Osteocyte (in vitro differentiated cells): ENCODE measurements at regions not wholly inside any gene's neighbourhood (a gene's known extent, or its start where the extent isn't known, plus 50 kb on each side); places are given as distances from the start of the nearest gene placed in this dataset.
"Not testable (repeated sequence)": the region's sequence is repeated elsewhere in the genome, so short reads cannot be mapped to it uniquely, and the experiment has no call there.

Experiments used
- DNase-seq: peaks from one replicate; pipeline ENCODE4 v3.0.0; 2021; ENCODE audit warnings: mixed read lengths; ENCODE audit not compliant: unreplicated experiment; ENCODE audit errors: extremely low spot score
- H3K27ac Mint-ChIP-seq: one replicate; pipeline ENCODE4 v1.8.0; 2021; ENCODE audit warnings: mild to moderate bottlenecking, mixed read lengths; ENCODE audit not compliant: unreplicated experiment
- H3K27me3 Mint-ChIP-seq: one replicate; pipeline ENCODE4 v1.8.0; 2021; ENCODE audit warnings: mixed read lengths; ENCODE audit not compliant: unreplicated experiment
- H3K36me3 Mint-ChIP-seq: one replicate; pipeline ENCODE4 v1.8.0; 2021; ENCODE audit warnings: mixed read lengths; ENCODE audit not compliant: unreplicated experiment
- H3K4me1 Mint-ChIP-seq: one replicate; pipeline ENCODE4 v1.8.0; 2021; ENCODE audit warnings: mixed read lengths; ENCODE audit not compliant: unreplicated experiment
- H3K4me3 Mint-ChIP-seq: one replicate; pipeline ENCODE4 v1.8.0; 2021; ENCODE audit warnings: mild to moderate bottlenecking, moderate library complexity, mixed read lengths; ENCODE audit not compliant: unreplicated experiment
- H3K9me3 Mint-ChIP-seq: one replicate; pipeline ENCODE4 v1.8.0; 2021; ENCODE audit warnings: mixed read lengths; ENCODE audit not compliant: unreplicated experiment
- TF ChIP-seq, protein P1 (sequence below): fragments of 200-600 bp; sonication (generic); IDR thresholded peaks from 2 replicates; pipeline ENCODE4 v1.5.0; 2021; ENCODE audit warnings: antibody characterized with exemption, mild to moderate bottlenecking, moderate library complexity

DNA sequence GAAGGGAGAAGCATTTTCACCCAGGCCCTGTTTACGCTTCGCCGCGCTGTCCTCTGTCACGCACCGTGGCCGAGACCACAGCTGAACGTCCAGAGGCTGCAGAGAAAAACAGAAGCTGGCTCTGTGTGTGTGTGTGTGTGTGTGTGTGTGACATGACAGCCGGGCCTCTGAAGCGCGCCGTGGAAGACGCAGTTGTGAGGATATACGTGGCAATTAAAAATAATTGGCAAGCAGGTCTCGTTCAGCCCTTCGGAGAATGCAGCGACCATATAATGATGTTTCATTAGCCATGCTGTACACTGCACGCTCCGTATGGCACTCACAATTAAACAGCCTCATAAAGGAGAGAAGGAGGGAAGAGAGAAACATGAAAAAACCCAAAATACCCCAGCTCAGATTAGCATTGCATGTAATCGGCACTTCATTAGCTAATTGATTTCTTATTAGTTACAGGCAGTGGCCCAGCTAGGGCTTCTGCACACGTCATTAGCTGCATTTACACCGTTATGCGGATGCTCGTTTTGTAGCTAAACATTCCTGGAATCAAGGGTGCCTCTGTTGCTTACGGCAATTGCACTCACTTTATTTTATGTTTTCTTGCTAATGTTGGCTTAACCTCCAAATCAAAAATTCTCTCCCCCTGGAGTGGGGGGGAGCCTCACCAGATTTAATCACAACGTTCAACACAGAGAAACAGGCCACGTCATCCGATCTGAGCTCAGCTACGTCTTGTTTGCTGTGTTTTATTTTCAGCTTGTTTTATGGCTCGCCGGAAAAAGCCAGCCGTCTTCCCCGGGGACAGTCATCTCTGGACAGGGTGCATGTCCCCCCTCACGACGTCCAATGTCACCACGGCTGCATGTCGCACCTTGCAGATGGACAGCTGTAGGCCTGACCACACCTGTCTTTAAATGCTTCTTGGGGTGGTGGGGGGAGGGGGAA is 74.6 kb upstream of the SHOX start:
- Mint-ChIP-seq H3K27me3 (no peaks in the 10 kb centered on the region), H3K9me3 (peaks cover 4% of the 10 kb centered on the region), H3K27ac (no peak overlapping the region), H3K4me3 (no peak overlapping the region), H3K4me1 (no peaks in the 10 kb centered on the region), H3K36me3 (no peaks in the 10 kb centered on the region)
- peak; percentile 72 for DNase-seq
- TF ChIP-seq, protein P1, sequence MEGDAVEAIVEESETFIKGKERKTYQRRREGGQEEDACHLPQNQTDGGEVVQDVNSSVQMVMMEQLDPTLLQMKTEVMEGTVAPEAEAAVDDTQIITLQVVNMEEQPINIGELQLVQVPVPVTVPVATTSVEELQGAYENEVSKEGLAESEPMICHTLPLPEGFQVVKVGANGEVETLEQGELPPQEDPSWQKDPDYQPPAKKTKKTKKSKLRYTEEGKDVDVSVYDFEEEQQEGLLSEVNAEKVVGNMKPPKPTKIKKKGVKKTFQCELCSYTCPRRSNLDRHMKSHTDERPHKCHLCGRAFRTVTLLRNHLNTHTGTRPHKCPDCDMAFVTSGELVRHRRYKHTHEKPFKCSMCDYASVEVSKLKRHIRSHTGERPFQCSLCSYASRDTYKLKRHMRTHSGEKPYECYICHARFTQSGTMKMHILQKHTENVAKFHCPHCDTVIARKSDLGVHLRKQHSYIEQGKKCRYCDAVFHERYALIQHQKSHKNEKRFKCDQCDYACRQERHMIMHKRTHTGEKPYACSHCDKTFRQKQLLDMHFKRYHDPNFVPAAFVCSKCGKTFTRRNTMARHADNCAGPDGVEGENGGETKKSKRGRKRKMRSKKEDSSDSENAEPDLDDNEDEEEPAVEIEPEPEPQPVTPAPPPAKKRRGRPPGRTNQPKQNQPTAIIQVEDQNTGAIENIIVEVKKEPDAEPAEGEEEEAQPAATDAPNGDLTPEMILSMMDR: no peak

DNA sequence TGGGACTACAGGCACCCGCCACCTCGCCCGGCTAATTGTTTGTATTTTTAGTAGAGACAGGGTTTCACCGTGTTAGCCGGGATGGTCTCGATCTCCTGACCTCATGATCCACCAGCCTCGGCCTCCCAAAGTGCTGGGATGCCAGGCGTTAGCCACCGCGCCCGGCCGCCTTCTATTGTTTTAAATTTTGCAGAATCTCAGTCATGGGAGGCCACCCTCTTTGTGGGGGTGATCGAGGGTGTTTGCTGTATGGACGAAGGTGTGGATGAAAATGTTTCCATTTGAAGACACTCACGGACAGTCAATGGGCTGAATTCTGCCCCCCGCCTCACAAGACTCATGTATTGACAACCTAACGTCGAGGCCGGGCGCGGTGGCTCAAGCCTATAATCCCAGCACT is 73.0 kb upstream of the SHOX start:
- DNase-seq: peak; percentile 69
- not testable (repeated sequence) for H3K27me3 Mint-ChIP-seq, H3K4me1 Mint-ChIP-seq, H3K27ac Mint-ChIP-seq, H3K36me3 Mint-ChIP-seq, H3K4me3 Mint-ChIP-seq
- peaks cover 15% of the 10 kb centered on the region for H3K9me3 Mint-ChIP-seq

DNA sequence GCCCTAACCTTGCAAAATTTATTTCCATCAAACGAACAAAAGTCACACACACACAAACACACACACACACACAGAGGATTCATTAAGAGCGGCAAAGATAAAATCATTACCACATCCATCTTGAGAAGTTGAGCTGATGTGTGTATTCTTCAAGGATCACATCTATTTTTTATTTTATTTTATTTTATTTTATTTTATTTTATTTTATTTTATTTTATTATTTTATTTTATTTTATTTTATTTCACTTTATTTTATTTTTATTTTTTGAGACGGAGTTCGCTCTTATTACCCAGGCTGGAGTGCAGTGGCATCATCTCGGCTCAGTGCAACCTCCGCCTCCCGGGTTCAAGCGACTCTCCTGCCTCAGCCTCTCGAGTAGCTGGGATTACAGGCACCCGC is 71.3 kb upstream of the SHOX start:
- not testable (repeated sequence) for H3K4me1 Mint-ChIP-seq, H3K27me3 Mint-ChIP-seq, H3K4me3 Mint-ChIP-seq, H3K36me3 Mint-ChIP-seq, H3K27ac Mint-ChIP-seq
- peaks cover 17% of the 10 kb centered on the region for H3K9me3 Mint-ChIP-seq
- DNase-seq: peak; percentile 32

DNA sequence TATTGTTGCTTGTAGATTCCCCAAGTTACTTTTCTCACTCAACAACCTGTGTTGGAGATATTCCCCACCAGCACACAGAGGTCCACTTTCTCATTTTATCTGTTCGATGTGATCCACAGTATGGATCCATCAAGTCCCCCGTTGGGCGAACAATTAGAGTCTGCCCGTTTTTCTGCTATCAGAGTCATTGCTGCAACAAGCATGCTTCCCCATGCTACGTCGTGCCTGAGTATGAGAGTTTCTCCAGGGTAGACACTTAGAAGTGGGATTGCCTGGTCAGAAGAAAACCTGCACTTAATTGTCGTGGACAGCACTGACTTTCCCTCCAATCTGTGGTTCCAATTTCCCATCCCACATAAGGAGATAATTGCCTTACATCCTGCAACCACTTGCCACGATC is 62.7 kb upstream of the SHOX start:
- no peak overlapping the region for H3K4me3 Mint-ChIP-seq
- no peaks in the 10 kb centered on the region for H3K36me3 Mint-ChIP-seq
- TF ChIP-seq, protein P1: no peak
- H3K4me1 Mint-ChIP-seq: no peaks in the 10 kb centered on the region
- H3K9me3 Mint-ChIP-seq: peaks cover 22% of the 10 kb centered on the region
- H3K27me3 Mint-ChIP-seq: no peaks in the 10 kb centered on the region
- no peak overlapping the region for H3K27ac Mint-ChIP-seq
- DNase-seq: peak; percentile 42

DNA sequence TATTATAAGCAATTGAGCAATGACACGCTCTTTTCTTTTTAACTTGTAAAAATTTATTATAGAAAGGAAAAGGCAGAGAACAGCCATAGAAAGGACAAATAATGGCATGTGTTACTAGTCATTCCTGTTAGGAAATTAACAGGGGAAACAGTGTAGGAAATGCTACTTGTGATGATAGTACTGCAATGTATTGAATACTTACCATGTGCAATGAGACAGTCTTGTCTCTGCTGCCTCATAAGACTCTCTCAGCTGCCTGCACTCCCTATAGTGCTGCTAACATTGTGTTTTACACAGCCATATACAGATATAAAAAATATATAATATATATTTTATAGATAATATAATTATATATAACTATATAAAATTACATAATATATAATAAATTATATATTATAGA is 62.3 kb upstream of the SHOX start:
- Mint-ChIP-seq H3K4me3 (no peak overlapping the region), H3K27me3 (no peaks in the 10 kb centered on the region), H3K27ac (no peak overlapping the region), H3K4me1 (no peaks in the 10 kb centered on the region), H3K36me3 (no peaks in the 10 kb centered on the region), H3K9me3 (peaks cover 22% of the 10 kb centered on the region)
- no peak for DNase-seq
- TF ChIP-seq, protein P1: no peak

DNA sequence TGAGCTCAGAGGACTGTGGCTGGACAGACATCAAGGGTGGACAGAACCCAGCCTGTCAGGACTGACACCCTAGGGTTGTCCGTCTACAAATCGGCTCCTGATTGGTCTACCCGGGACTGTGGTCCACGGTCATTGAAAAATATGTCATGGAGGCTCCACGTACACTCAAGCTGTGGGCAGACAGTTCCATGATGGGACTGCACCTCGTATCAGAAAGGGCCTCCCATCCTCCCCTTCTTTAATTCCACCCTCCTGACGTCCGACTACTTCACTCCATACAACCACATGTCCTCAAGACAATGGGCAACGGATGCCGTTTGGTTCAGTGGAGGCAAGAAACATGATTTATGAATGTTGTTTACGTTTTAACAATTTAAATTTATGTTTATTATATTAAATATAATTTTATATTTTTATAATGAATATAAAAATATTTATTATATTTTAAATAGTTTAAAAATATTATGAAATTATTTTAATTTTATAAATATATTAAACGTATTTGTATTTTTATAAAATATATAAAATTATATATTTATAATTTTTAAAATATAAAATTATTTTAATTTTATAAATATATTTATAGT is 58.0 kb upstream of the SHOX start:
- peaks cover 28% of the 10 kb centered on the region for H3K9me3 Mint-ChIP-seq
- DNase-seq: peak; percentile 57
- H3K36me3 Mint-ChIP-seq: no peaks in the 10 kb centered on the region
- H3K27ac Mint-ChIP-seq: no peak overlapping the region
- no peaks in the 10 kb centered on the region for H3K27me3 Mint-ChIP-seq
- no peak overlapping the region for H3K4me3 Mint-ChIP-seq
- no peaks in the 10 kb centered on the region for H3K4me1 Mint-ChIP-seq
- TF ChIP-seq, protein P1: no peak
